OCI-LY3 (cell line): ENCODE measurements at regions not wholly inside any gene's neighbourhood (a gene's known extent, or its start where the extent isn't known, plus 50 kb on each side); places are given as distances from the start of the nearest gene placed in this dataset.

Experiments
- H2AFZ ChIP-seq: fragments of 200-600, 300-600 bp; shearing (Covaris generic); 2 replicates; pipeline ENCODE4 v1.6.0; 2014; ENCODE audit warnings: antibody characterized with exemption, low read depth, low read length
- H3K27ac ChIP-seq: fragments of 200-600, 300-600 bp; sonication (generic); 2 replicates; pipeline ENCODE4 v1.5.1; 2014; ENCODE audit warnings: mild to moderate bottlenecking, low read length, moderate library complexity, mixed read lengths
- H3K27me3 ChIP-seq: fragments of 200-600, 300-600 bp; sonication (generic); 2 replicates; pipeline ENCODE4 v1.6.1; 2014; ENCODE audit warnings: low read depth, low read length, mixed read lengths
- H3K36me3 ChIP-seq: fragments of 200-600, 300-600 bp; sonication (generic); replicated peaks from 2 replicates; pipeline ENCODE3; 2014; ENCODE audit warnings: low read depth, low read length, mixed read lengths
- H3K4me1 ChIP-seq: fragments of 300-600, 200-600 bp; sonication (generic); 2 replicates; pipeline ENCODE4 v1.6.1; 2014; ENCODE audit warnings: low read length, mixed read lengths
- H3K4me2 ChIP-seq: fragments of 200-600, 300-600 bp; sonication (generic); 2 replicates; pipeline ENCODE4 v1.6.1; 2014; ENCODE audit warnings: low read length, mixed read lengths
- H3K4me3 ChIP-seq: fragments of 300-600, 200-600 bp; sonication (generic); 2 replicates; pipeline ENCODE4 v1.5.1; 2014; ENCODE audit warnings: antibody characterized with exemption, mild to moderate bottlenecking, low read length, moderate library complexity
- H3K79me2 ChIP-seq: fragments of 300-600, 200-600 bp; shearing (Covaris generic); 2 replicates; pipeline ENCODE4 v1.6.1; 2014; ENCODE audit warnings: mild to moderate bottlenecking, low read length, mixed read lengths
- H3K9ac ChIP-seq: fragments of 300-600, 200-600 bp; shearing (Covaris generic); 2 replicates; pipeline ENCODE4 v1.6.0; 2014; ENCODE audit warnings: mild to moderate bottlenecking, low read length, moderate library complexity
- H3K9me3 ChIP-seq: fragments of 200-600, 300-600 bp; shearing (Covaris generic); 2 replicates; pipeline ENCODE4 v1.6.1; 2014; ENCODE audit warnings: low read length, mixed read lengths; ENCODE audit not compliant: insufficient read depth
- H4K20me1 ChIP-seq: fragments of 200-600, 300-600 bp; sonication (generic); 2 replicates; pipeline ENCODE4 v1.6.1; 2016; ENCODE audit warnings: low read length, mixed read lengths; ENCODE audit not compliant: insufficient read depth
- CTCF ChIP-seq: fragments of 200-600, 300-600 bp; sonication (generic); IDR thresholded peaks from 2 replicates; pipeline ENCODE4 v1.5.1; 2014; ENCODE audit warnings: antibody characterized with exemption, low read length, low read depth
- EZH2phosphoT487 ChIP-seq: fragments of 200-600 bp; shearing (Covaris generic); IDR thresholded peaks from 2 replicates; pipeline ENCODE4 v1.6.1; 2018; ENCODE audit warnings: antibody characterized with exemption, mixed run types, low read depth

GRCh38 chr2:215504547-215504946 lies 68.7 kb upstream of the FN1 start:
- no peak for TF ChIP-seq CTCF
- no peak for TF ChIP-seq EZH2phosphoT487
- no peak overlapping the region for H2AFZ ChIP-seq

GRCh38 chr2:215503381-215503780 lies 67.5 kb upstream of the FN1 start:
- no peak overlapping the region for H3K4me3 ChIP-seq
- no peaks in the 10 kb centered on the region for H3K36me3 ChIP-seq
- no peak overlapping the region for H3K4me2 ChIP-seq
- no peak overlapping the region for H2AFZ ChIP-seq
- H3K4me1 ChIP-seq: peaks cover 7% of the 10 kb centered on the region
- no peaks in the 10 kb centered on the region for H3K79me2 ChIP-seq
- TF ChIP-seq EZH2phosphoT487 (no peak), CTCF (no peak)
- H3K9ac ChIP-seq: no peak overlapping the region
- H3K27me3 ChIP-seq: no peaks in the 10 kb centered on the region
- no peaks in the 10 kb centered on the region for H3K9me3 ChIP-seq
- no peaks in the 10 kb centered on the region for H4K20me1 ChIP-seq
- H3K27ac ChIP-seq: no peak overlapping the region

More at GRCh38 chr2:215504547-215504946, 68.7 kb upstream of the FN1 start:
- Histone ChIP-seq H3K4me2 (no peak overlapping the region), H3K36me3 (no peaks in the 10 kb centered on the region), H3K27me3 (no peaks in the 10 kb centered on the region), H3K27ac (no peak overlapping the region), H3K4me3 (no peak overlapping the region), H3K4me1 (peaks cover 7% of the 10 kb centered on the region), H3K79me2 (no peaks in the 10 kb centered on the region), H4K20me1 (no peaks in the 10 kb centered on the region), H3K9me3 (no peaks in the 10 kb centered on the region), H3K9ac (no peak overlapping the region)

GRCh38 chr2:215500466-215500865 lies 64.6 kb upstream of the FN1 start:
- Histone ChIP-seq H2AFZ (no peak overlapping the region), H3K36me3 (no peaks in the 10 kb centered on the region), H3K9ac (no peak overlapping the region), H3K4me1 (no peaks in the 10 kb centered on the region), H3K4me2 (no peak overlapping the region), H3K4me3 (no peak overlapping the region), H3K9me3 (no peaks in the 10 kb centered on the region), H3K27ac (no peak overlapping the region), H3K27me3 (no peaks in the 10 kb centered on the region), H3K79me2 (no peaks in the 10 kb centered on the region), H4K20me1 (no peaks in the 10 kb centered on the region)
- TF ChIP-seq EZH2phosphoT487 (no peak), CTCF (no peak)

GRCh38 chr2:215499331-215499730 lies 63.5 kb upstream of the FN1 start:
- Histone ChIP-seq H3K9me3 (no peaks in the 10 kb centered on the region), H3K27ac (no peak overlapping the region), H3K36me3 (no peaks in the 10 kb centered on the region), H4K20me1 (no peaks in the 10 kb centered on the region), H3K27me3 (no peaks in the 10 kb centered on the region), H3K4me2 (no peak overlapping the region), H3K9ac (no peak overlapping the region), H3K4me1 (no peaks in the 10 kb centered on the region), H2AFZ (no peak overlapping the region), H3K4me3 (no peak overlapping the region), H3K79me2 (no peaks in the 10 kb centered on the region)
- TF ChIP-seq CTCF (no peak), EZH2phosphoT487 (no peak)
